GM21381 (cell line): ENCODE measurements at regions not wholly inside any gene's neighbourhood (a gene's known extent, or its start where the extent isn't known, plus 50 kb on each side); places are given as distances from the start of the nearest gene placed in this dataset.
"Not testable (repeated sequence)": the region's sequence is repeated elsewhere in the genome, so short reads cannot be mapped to it uniquely, and the experiment has no call there.

ENCODE experiments used
- ATAC-seq: cut with Tn5 transposase; IDR thresholded peaks from one replicate; pipeline ENCODE4 v1.9.1; 2021; ENCODE audit warnings: mild to moderate bottlenecking, moderate library complexity; ENCODE audit not compliant: unreplicated experiment

- no peak for ATAC-seq
Measured at GRCh38 chr6:78770765-78771164, 96.6 kb upstream of the IRAK1BP1 start.

DNA sequence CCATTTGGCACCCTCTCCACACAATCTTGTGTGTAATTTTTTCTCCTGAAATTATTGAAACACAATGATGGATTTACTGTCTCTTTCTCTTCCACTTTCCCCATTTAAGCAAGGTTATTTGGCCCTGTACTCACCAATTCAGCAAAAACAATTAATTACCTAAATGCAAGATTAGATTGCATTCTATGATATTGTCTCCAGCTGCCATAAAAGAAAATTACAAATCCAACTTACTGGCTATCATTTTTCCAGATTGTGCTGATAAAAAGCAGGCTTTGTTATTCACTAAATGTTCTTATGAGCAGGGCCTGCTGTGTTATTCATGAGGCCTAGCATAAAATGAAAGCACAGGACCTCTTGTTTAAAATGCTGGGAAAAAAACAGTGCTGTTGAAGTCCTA lies 95.8 kb upstream of the IRAK1BP1 start:
- ATAC-seq: no peak

- no peak for ATAC-seq
Measured at GRCh38 chr6:78781001-78781400, 86.3 kb upstream of the IRAK1BP1 start.

- not testable (repeated sequence) for ATAC-seq
Measured at GRCh38 chr6:78783366-78783765, 84.0 kb upstream of the IRAK1BP1 start.

DNA sequence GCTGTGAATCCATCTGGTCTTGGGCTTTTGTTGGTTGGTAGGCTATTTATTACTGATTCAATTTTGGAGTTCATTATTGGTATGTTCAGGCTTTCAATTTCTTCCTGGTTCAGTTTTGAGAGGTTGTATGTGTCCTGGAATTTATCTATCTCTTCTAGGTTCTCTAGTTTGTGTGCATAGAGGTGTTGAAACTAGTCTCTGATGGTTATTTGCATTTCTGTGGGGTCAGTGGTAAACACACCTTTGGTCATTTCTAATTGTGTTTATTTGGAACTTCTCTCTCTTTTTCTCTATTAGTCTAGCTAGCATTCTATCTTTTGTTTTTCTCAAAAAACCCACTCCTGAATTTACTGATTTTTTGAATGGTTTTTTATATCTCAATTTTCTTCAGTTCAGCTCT lies 70.1 kb upstream of the IRAK1BP1 start:
- ATAC-seq: no peak

- no peak for ATAC-seq
Measured at GRCh38 chr6:78799682-78800081, 67.7 kb upstream of the IRAK1BP1 start.

DNA sequence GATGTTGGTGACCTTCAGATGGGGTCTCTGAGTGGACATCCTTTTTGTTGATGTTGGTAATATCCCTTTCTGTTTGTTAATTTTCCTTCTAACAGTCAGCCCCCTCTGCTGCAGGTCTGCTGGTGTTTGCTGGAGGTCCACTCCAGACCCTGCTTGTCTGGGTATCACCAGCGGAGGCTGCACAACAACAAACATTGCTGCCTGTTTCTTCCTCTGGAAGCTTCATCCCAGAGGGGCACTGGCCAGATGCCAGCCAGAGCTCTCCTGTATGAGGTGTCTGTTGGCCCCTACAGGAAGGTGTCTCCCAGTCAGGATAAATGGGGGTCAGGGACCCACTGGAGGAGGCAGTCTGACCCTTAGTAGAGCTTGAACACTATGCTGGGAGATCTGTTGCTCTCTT lies 60.6 kb upstream of the IRAK1BP1 start:
- ATAC-seq: not testable (repeated sequence)

DNA sequence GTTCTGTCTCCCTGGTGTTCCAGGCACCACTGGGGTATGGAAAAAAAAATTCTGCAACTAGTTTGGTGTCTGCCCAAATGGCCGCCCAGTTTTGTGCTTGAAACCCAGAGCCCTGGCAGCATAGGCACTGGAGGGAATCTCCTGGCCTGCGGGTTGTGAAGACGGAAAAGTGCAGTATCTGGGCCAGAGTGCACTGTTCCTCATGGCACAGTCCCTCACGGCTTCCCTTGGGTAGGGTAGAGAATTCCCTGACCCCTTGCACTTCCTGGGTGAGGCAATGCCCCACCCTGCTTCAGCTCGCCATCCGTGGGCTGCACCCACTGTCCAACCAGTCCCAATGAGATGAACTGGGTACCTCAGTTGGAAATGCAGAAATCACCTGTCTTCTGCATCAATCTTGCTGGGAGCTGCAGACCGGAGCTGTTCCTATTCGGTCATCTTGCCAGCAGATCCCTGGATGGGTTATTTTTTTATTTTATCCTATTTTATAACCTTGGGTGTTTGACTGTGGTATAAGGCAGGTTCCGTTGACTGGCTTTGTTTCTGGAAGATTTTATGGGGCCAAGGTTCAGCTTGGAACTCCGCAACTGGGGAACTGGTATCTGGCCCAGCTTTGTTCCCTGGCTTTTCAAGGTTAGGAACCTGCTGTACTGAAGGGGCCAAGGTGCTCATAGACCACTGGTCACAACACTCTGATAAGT lies 59.5 kb upstream of the IRAK1BP1 start:
- not testable (repeated sequence) for ATAC-seq

DNA sequence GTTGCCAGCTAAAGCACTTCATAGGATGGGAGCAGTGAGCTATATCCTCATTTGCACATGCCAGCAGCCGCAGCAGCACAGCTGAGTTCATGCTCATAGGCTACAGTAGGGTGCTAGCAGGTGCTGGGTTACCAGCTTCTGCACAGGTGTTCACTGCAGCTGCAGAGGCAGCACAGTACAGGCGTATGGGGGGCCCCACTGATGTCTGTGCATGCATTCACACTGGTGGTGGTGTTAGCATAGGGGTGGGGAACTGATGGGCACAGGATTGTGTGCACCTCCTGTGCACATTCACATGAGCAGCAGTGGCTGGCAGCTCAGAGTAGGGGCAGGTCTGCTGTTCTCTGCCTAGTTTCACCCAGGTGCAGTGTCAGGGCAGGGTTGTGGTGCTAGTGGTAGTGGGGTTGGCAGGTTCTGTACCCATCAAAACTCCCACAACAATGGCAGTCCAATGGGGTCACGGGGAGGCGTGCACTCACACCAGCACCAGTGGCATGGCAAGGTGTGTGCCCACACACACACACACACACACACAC lies 58.9 kb upstream of the IRAK1BP1 start:
- no peak for ATAC-seq

DNA sequence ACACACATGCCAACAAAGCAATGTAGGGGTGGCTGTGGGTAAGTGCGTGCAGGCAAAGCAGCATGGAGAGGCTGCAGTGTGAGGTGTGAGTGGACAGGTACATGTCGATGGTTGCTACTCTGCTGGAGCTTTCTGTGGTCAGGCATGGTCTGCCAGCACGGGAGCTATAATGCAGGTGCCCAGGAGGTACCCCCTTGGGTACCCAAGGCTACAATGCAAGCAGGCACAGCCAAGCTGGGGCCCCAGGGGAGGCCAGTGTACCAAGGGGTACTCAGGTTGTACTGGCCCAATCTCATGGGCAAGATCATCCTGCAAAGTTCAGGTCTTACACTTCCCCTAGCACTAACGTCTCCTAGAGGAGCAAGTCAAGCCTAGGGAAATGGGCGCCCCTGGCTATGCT lies 58.4 kb upstream of the IRAK1BP1 start:
- no peak for ATAC-seq

DNA sequence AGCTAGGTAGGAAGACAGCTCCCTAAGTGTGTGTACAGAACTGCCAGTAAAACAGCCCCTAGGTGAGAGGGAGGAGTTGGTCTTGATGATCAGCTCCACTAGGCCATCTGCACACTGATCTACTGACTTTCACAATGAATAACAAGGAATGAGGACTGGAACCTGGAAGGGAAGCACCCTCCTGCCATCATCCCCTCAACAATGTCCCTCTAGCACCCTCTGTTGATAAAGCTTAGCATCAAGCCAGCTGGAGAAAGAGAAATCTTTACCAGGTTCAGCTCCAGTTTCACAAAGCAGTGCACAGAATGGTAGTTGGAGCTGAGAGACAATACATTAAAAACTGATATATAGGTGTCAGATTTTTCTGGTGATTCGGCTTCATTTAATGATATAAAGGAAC lies 57.2 kb upstream of the IRAK1BP1 start:
- no peak for ATAC-seq

DNA sequence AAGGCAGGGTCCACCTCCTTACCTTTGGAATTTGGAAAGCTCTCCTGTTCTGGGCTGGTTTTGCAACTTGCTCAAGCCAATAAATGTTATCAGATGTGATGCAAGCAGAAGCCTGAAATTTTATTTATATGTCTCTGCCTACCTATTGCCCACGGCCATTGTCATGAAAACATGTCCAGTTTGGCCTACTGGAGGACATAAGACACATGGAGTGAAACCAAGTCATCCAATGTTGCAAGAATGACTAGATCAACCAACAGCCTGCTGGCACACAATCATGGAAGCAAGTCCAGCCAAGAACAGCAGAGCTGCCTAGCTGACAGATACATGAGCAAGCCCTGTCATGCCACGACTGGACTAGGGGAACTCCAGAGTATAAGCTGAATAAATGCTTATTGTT lies 56.7 kb upstream of the IRAK1BP1 start:
- ATAC-seq: no peak
